HL-60 (cell line): ENCODE measurements at regions not wholly inside any gene's neighbourhood (a gene's known extent, or its start where the extent isn't known, plus 50 kb on each side); places are given as distances from the start of the nearest gene placed in this dataset.

Experiments used
- CTCF ChIP-seq: IDR thresholded peaks from one replicate; pipeline ENCODE4 v1.5.1; 2011; ENCODE audit warnings: low read length, control low read depth, inconsistent platforms; ENCODE audit not compliant: insufficient read depth
- GABPA ChIP-seq: IDR thresholded peaks from 2 replicates; pipeline ENCODE4 v1.6.1; 2012; ENCODE audit warnings: low read depth

DNA sequence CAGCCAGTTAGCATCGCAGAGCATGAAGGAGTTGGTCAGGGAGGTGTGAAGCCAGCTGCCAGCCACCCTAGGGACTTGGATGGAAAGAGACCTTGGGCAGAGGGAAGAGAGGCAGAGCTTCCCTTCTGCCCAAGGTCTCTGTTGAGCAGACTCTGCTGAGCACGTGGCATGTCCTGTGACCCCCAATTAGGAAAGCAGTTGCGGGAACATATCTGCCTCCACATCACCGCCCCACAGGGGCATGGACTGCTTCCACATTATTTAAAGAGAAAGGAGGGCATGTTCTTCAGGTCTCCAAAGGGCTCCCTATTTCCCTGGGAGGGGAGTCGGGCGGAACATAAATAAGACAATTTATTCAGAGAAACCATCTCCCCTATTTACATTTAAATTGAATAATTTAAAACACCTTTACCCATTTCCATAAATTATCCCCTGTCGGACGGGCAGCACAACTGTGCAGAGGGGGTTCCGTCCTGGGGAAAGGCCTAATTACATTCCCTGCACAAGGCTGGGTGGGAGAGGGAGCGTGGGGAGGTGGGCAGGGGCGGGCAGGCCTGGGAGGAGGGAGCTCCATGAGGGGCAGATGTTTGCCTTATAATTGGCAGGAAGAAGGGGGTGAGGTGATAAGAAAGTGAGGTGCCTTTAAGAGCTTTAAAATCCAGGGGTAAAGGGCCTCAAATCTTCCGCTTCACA lies 88.8 kb upstream of the THY1 start:
- no peak for TF ChIP-seq CTCF
- no peak for TF ChIP-seq GABPA
